HG02642 (cell line): ENCODE measurements at regions not wholly inside any gene's neighbourhood (a gene's known extent, or its start where the extent isn't known, plus 50 kb on each side); places are given as distances from the start of the nearest gene placed in this dataset.

Source experiments
- ATAC-seq: cut with Tn5 transposase; IDR thresholded peaks from one replicate; pipeline ENCODE4 v1.9.1; 2021; ENCODE audit warnings: mild to moderate bottlenecking; ENCODE audit not compliant: unreplicated experiment, poor library complexity

GRCh38 chr18:73662421-73662820 is 485.2 kb downstream of the FBXO15 start:
- ATAC-seq = no peak

- no peak for ATAC-seq
Measured at GRCh38 chr18:73660931-73661856, 486.4 kb downstream of the FBXO15 start.

GRCh38 chr18:73656691-73657090 is 490.9 kb downstream of the FBXO15 start:
- ATAC-seq = no peak

- ATAC-seq = no peak
Measured at GRCh38 chr18:73653827-73654226, 493.8 kb downstream of the FBXO15 start.

- ATAC-seq = no peak
Measured at GRCh38 chr18:73653251-73653650, 494.4 kb downstream of the FBXO15 start.

GRCh38 chr18:73647391-73647790 is 500.2 kb downstream of the FBXO15 start:
- no peak for ATAC-seq

- no peak for ATAC-seq
Measured at GRCh38 chr18:73646772-73647171, 500.9 kb downstream of the FBXO15 start.

GRCh38 chr18:73646196-73646595 is 501.4 kb downstream of the FBXO15 start:
- ATAC-seq = no peak

GRCh38 chr18:73645160-73645715 is 502.4 kb downstream of the FBXO15 start:
- ATAC-seq = no peak

- ATAC-seq = no peak
Measured at GRCh38 chr18:73639788-73640187, 507.8 kb downstream of the FBXO15 start.

GRCh38 chr18:73638709-73639108 is 508.9 kb downstream of the FBXO15 start:
- ATAC-seq = no peak

- ATAC-seq = no peak
Measured at GRCh38 chr18:73636355-73636754, 511.3 kb downstream of the FBXO15 start.

- ATAC-seq = no peak
Measured at GRCh38 chr18:73626859-73627258, 520.8 kb downstream of the FBXO15 start.

GRCh38 chr18:73626221-73626620 is 521.4 kb downstream of the FBXO15 start:
- no peak for ATAC-seq

- ATAC-seq = no peak
Measured at GRCh38 chr18:73621091-73621490, 526.5 kb downstream of the FBXO15 start.

- ATAC-seq = no peak
Measured at GRCh38 chr18:73617981-73618380, 529.7 kb downstream of the FBXO15 start.

GRCh38 chr18:73615506-73615905 is 532.1 kb downstream of the FBXO15 start:
- no peak for ATAC-seq

GRCh38 chr18:73614812-73615211 is 532.8 kb downstream of the FBXO15 start:
- ATAC-seq = no peak

GRCh38 chr18:73613706-73614340 is 533.8 kb downstream of the FBXO15 start:
- ATAC-seq = no peak

- ATAC-seq = no peak
Measured at GRCh38 chr18:73597832-73598615, 549.6 kb downstream of the FBXO15 start.

GRCh38 chr18:73594749-73595148 is 552.9 kb downstream of the FBXO15 start:
- ATAC-seq = no peak
